ENCODE measurements at regions not wholly inside any gene's neighbourhood (a gene's known extent, or its start where the extent isn't known, plus 50 kb on each side); places are given as distances from the start of the nearest gene placed in this dataset.

DNA sequence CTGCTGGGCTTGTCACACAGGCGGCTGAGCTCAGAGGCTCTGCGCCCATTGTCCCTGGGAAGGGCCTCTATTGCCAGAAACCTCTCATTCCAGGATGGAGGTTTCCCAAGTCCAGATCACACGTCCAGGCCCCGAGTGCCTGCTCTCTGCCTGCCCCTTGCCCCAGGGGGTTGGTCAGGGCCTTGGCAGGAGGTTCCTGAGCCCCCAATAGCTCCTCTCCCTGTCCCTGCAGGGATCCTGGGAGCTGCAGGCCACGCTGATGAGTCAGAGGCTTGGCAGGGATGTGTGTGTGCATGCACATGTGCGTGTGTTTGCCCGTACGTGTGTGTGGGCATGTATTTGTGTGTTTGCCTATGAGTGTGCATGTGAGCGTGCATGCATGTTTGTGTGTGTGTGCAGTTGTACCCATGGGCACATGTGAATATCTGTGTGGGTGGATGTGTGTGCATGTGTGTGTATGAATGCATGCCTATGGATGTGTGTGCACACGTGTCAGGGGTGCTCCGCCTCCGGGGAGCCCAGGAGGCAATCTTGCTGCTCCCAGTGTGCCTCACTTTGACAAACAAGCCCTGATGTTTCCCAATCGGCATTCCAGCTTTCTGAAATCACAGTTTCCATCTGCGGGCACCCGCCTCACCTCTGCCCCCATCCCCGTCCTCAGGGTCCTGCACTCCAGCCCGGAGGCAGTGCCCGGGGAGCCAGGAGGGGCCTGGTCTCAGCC, 98.4 kb upstream of the GSE1 start (continued):
- TF ChIP-seq, protein P1, sequence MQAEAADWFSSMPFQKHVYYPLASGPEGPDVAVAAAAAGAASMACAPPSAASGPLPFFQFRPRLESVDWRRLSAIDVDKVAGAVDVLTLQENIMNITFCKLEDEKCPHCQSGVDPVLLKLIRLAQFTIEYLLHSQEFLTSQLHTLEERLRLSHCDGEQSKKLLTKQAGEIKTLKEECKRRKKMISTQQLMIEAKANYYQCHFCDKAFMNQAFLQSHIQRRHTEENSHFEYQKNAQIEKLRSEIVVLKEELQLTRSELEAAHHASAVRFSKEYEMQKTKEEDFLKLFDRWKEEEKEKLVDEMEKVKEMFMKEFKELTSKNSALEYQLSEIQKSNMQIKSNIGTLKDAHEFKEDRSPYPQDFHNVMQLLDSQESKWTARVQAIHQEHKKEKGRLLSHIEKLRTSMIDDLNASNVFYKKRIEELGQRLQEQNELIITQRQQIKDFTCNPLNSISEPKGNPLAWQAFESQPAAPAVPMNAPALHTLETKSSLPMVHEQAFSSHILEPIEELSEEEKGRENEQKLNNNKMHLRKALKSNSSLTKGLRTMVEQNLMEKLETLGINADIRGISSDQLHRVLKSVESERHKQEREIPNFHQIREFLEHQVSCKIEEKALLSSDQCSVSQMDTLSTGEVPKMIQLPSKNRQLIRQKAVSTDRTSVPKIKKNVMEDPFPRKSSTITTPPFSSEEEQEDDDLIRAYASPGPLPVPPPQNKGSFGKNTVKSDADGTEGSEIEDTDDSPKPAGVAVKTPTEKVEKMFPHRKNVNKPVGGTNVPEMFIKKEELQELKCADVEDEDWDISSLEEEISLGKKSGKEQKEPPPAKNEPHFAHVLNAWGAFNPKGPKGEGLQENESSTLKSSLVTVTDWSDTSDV (CRISPR knock-in tag; IDR thresholded peaks at IDR 0.05), result peak; percentile 36; the same call in 1 of the 2 replicates
- TF ChIP-seq CREB1 (IDR thresholded peaks at IDR 0.05) (peak; percentile 61; the same call in 1 of the 2 replicates), CREB1 (CRISPR knock-in tag; IDR thresholded peaks at IDR 0.05) (peak; percentile 53; the same call in 1 of the 2 replicates), ZNF773 (CRISPR knock-in tag; IDR thresholded peaks at IDR 0.05; ENCODE audit: borderline replicate concordance) (peak; percentile 94), SIX4 (CRISPR knock-in tag; IDR thresholded peaks at IDR 0.05) (peak; percentile 81; the same call in 1 of the 2 replicates), SRSF1 (optimal IDR thresholded peaks at IDR 0.05; ENCODE audit: low read depth, low read length) (peak; percentile 86), TOPORS (CRISPR knock-in tag; IDR thresholded peaks at IDR 0.05) (0 out of 2 replicates have a peak, but pooled peaks have one; percentile 92), ZBTB44 (CRISPR knock-in tag; IDR thresholded peaks at IDR 0.05) (no peak), JUNB (CRISPR knock-in tag; IDR thresholded peaks at IDR 0.05; ENCODE audit: borderline replicate concordance) (peak; percentile 97; the same call in 1 of the 2 replicates), E2F5 (CRISPR knock-in tag; conservative IDR thresholded peaks at IDR 0.05) (0 out of 2 replicates have a peak, but pooled peaks have one; percentile 19), RORA (CRISPR knock-in tag; IDR thresholded peaks at IDR 0.05) (no peak)
- TF ChIP-seq, protein P2, sequence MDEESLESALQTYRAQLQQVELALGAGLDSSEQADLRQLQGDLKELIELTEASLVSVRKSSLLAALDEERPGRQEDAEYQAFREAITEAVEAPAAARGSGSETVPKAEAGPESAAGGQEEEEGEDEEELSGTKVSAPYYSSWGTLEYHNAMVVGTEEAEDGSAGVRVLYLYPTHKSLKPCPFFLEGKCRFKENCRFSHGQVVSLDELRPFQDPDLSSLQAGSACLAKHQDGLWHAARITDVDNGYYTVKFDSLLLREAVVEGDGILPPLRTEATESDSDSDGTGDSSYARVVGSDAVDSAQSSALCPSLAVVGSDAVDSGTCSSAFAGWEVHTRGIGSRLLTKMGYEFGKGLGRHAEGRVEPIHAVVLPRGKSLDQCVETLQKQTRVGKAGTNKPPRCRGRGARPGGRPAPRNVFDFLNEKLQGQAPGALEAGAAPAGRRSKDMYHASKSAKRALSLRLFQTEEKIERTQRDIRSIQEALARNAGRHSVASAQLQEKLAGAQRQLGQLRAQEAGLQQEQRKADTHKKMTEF (CRISPR knock-in tag; IDR thresholded peaks at IDR 0.05), result peak; percentile 99
- TF ChIP-seq, protein P3, sequence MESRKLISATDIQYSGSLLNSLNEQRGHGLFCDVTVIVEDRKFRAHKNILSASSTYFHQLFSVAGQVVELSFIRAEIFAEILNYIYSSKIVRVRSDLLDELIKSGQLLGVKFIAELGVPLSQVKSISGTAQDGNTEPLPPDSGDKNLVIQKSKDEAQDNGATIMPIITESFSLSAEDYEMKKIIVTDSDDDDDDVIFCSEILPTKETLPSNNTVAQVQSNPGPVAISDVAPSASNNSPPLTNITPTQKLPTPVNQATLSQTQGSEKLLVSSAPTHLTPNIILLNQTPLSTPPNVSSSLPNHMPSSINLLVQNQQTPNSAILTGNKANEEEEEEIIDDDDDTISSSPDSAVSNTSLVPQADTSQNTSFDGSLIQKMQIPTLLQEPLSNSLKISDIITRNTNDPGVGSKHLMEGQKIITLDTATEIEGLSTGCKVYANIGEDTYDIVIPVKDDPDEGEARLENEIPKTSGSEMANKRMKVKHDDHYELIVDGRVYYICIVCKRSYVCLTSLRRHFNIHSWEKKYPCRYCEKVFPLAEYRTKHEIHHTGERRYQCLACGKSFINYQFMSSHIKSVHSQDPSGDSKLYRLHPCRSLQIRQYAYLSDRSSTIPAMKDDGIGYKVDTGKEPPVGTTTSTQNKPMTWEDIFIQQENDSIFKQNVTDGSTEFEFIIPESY (CRISPR knock-in tag; IDR thresholded peaks at IDR 0.05), result peak; percentile 83
- TF ChIP-seq, protein P4, sequence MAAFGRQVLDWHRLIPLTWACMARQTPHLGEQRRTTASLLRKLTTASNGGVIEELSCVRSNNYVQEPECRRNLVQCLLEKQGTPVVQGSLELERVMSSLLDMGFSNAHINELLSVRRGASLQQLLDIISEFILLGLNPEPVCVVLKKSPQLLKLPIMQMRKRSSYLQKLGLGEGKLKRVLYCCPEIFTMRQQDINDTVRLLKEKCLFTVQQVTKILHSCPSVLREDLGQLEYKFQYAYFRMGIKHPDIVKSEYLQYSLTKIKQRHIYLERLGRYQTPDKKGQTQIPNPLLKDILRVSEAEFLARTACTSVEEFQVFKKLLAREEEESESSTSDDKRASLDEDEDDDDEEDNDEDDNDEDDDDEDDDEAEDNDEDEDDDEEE (CRISPR knock-in tag; IDR thresholded peaks at IDR 0.05), result no peak; the same call in 1 of the 2 replicates
